NCI-H2227 (cell line): ENCODE measurements at regions not wholly inside any gene's neighbourhood (a gene's known extent, or its start where the extent isn't known, plus 50 kb on each side); places are given as distances from the start of the nearest gene placed in this dataset.

Source experiments
- DNase-seq: peaks from one replicate; lab custom pipeline; 2025; ENCODE audit not compliant: unreplicated experiment; lab: John Stamatoyannopoulos, UW

GRCh38 chr4:152039023-152039481 is 278.2 kb upstream of the GATB start:
- DNase-seq: no peak

DNA sequence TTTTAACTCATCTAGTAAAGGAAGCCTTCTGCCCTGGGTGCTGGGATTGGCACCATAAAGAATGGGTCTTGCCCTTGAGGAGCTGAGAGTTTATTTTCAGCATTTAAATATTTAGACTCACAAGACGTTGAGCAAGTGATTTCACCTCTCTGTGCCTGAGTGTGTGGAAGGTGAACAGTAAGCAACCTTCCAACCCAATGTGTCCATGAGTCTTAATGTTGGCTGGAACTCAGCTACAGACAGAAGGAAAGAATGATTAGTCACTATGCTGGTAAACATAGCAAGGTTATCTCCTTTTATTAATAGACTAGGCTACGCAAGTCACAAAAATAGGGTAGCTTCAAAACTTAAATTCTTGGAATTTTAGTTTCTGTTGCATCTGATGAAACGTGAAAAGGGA is 277.4 kb upstream of the GATB start:
- DNase-seq: no peak

- DNase-seq: no peak
Measured at GRCh38 chr4:152037435-152037834, 276.6 kb upstream of the GATB start.

DNA sequence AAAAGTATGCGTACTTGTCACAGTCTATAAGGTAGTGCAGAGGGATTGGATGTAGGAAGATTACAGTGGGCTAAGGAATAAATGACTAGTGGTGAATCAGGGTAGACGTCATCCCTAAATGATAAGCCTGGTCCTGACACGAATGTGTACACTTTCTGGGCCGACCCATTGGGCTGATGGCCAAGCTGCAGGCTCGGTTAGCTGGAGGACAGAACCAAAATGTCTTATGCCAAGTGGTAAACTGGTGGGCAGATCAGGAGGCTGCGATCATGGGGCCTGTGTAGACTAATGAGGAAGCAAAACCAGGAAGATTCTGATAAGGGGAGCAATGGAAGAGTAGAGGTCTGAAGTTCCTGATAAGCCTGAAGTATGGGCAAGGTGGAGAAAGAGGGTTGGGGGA is 272.8 kb upstream of the GATB start:
- DNase-seq: no peak

DNA sequence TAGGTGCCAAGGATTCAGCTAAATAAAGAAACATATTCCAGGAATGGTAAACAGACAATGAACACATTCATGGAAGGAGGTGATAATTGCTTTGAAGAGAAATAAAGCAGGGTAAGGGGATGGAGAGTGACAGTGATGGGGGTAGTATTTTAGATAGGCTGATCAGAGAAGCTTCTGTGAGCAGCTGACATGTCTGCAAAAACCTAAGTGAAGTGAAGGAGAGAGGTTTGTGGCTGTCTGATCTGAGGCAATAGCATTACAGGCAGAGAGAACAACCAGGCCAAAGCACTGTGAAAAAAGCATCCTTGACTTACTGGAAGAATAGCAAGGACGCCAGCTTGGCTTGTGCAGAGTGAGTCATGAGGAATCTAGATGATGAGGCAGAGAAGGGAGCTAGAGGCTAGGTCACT is 271.9 kb upstream of the GATB start:
- DNase-seq: no peak

- DNase-seq: no peak
Measured at GRCh38 chr4:152029631-152030030, 268.8 kb upstream of the GATB start.

DNA sequence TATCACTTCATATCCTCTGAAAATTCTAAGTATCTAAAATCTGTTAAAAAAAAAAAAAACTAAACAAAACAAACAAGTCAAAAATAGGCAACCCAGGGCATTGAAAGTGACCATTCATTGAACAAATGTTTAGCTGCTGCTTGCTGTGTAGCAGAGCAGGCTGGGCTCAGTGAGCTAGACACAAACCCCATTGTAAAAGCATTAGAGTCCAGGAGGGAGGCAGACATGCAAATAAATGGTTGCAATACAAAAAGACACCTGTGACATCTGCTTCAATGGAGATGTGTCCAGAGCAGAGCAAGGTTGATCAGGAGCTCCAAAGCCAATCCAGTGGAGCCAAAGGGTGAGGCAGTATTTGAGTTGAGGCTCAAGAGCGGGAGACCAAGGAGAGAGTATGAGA is 267.3 kb upstream of the GATB start:
- no peak for DNase-seq

DNA sequence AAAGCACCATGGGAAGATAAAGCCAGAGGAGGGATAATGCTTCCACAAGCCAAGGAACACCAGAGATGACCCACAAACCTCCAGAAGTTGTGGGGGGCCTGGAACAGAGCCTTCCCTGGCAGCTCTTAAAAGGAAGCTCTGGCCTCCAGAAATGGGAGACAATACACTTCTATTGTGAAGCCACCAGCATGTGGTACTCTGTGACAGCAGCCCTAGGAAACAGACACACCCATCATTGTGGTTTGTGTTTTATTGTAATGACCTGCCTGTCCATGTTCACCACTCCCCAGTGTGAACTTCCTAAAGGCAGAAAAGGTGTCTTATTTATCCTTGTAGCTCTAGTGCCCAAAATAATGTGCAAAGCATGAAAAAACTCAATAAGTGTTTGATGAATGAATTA is 264.1 kb upstream of the GATB start:
- DNase-seq: no peak

- no peak for DNase-seq
Measured at GRCh38 chr4:152023674-152024073, 262.9 kb upstream of the GATB start.

GRCh38 chr4:152022543-152022942 is 261.7 kb upstream of the GATB start:
- DNase-seq: no peak

DNA sequence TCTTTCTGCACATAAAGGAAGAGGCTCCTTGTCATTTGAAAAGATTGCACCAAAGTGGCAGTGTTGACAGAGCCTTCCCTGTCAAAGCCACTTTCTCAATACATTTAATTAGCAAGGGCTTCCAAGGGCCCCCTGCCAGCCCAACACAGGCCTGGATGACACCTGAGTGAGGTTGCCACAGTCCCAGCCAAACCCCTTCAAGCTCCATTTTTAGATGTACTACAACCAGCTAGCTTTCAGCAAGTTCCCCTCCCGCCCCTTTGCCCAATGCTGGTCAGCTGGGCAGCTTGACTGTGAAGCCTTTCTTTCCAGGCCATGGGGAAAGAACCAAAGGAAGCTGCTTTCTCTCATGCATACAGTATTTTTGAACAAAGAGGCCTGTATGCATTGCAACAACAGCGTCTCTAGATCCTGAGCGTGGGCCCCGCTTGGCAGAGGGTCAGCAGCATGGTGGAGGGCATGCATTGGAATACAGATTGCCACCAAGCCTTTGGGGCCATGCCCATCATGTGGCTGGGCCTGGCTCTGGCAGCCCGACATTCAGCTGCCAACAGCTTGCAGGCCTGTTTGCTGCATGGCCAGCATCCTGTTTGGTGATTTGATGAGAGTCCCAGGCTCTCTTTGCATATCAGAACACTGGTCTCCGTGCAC is 261.1 kb upstream of the GATB start:
- DNase-seq: no peak

DNA sequence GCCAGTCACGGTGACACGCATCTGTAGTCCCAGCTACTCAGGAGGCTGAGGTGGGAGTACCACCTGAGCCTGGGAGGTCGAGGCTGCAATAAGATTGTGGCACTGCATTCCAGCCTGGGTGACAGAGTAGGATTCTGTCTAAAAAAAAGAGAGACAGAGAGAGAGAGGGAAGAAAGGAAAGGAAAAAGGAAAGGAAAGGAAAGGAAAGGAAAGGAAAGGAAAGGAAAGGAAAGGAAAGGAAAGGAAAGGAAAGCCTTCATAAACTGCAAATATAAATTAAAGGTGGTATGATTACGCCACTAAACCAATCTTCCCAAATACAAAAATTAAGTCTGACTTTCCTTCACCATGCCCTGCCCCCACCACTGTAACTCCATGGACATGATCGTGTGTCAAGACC is 259.3 kb upstream of the GATB start:
- DNase-seq: no peak

DNA sequence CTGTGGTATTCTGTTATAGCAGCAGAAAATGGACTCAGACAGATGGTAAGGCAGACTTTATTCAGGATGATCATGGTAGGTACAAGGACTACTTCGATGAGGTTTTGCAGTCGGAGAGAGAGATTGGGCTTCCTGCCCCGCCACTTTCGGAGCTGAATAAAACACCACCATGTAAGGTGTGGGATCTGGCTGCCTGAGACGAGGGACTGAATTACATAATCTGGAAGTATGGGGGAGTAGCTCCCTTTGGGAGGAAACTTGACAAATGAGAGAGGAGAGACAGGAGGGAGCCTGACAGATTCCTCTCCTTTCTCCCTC is 255.5 kb upstream of the GATB start:
- no peak for DNase-seq

DNA sequence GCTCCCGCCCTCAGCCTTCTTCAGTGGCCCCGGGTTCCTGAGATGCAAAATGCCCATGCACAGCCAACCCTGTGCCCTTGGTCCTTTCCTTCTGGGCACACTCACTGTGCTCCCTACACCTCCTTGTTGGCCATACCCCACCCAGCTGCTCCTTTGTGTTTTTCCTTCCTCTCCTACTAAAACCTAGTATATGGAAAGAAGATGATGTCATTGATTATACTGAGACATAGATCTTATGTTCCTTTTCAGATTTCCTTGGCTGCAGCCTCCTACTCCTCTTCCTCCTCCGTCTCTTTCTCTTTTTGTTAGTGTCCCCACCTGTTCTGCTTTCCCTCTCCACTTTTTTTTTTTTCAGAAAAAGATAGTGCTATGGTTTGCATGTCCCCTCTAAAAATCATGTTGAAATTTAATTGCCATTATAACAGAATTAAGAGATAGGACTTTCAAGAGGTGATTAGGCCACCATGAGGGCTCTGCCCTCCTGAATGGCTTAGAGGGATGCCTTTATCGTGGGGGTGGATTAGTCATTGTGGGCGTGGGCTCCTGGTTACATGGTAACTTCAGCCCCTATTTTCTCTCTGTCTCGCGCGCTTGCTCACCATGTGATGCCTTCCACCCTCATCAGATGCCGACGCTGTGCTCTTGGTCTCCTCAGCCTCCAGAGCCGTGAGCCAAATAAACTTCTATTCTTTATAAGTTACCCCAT is 254.9 kb upstream of the GATB start:
- no peak for DNase-seq

DNA sequence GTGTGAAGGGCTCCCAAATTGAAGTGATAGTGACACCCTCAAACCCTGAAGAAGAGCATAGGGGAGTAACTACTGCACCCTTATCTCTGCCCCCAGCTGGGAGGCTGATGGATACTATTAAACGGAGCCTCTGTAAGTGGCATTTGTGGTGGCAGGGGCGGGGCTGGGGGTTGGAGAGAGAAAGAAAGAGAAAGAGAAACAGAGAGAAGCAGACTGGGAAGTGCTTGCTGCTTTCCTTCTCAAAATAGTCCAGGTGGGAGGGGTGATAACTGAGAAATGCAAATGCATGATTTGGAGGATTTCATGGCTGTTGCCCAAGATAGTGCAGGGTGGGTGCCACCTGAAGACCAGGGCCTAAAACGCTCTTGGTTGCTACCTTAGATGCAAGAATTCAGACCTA is 253.5 kb upstream of the GATB start:
- no peak for DNase-seq

DNA sequence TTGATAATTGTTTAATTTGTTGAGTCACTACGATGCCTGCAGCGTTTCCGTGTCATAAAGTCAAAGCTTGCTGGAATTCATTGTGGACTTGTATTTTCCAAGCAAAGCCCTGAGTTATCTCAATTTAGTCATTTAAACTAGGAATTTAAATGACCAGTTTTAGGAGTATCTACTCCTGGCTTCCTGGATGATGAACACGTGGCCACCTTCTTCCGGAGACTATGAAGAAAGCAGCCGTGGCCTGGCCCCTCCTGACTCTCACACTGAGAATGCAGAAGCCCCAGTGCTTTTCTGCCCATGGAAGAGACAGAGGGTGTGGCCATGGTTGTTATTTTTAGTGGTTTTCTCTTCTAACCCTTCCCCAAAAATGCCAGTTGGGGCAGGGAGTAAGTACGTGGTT is 250.7 kb upstream of the GATB start:
- no peak for DNase-seq

DNA sequence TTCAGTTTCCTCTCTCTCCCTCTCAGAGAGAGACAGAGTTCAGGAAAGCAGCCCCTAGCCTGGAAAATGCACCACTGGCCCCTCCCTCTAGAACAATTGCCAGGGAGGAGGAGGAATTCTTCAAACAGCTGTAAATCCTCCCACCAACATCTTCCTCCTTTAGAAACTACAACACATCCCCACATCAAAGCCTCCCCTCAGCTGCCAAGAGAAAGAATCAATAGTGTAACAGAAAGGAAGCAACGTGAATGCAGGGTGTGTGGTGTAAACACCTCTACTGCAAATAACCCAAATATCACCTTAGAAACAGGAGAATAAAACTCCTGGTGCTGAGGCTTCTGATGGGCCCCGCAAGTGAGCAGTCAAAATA is 249.9 kb upstream of the GATB start:
- no peak for DNase-seq

DNA sequence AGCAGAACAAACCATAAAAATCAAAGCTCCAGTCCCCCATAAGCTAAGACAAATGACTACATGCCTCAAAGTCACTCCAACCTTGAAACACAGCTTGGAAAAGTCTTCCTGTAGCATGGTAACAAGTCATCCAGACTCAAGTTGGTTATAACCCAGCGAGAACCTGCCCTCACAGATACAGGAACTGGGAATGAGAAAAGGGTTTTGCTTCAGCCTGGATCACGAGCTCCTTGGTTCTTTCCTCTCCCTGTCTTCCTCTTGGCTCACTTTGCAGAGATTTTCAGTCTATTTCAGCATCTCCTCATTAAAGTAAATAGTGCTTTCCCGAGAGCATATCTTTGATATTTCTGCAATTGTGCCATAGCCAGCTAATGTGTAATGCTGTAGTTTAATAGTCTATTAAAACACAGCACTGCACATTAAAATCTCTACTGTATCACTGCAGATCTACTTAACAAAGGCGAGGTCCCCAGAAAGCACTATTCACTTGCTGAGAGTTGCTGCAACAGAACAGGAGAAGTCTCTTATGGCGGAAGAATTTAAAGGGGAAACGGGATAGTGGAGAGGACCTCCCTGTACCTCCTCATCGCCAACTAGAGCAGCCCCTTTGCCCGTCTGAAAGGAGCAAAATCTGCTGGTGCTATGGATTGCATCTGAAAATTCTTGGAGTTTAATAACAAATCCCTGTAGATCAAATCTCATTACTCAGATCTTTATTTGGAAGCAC is 249.3 kb upstream of the GATB start:
- DNase-seq: no peak

- DNase-seq: no peak
Measured at GRCh38 chr4:152009031-152009670, 248.3 kb upstream of the GATB start.

- no peak for DNase-seq
Measured at GRCh38 chr4:152007111-152007510, 246.3 kb upstream of the GATB start.

DNA sequence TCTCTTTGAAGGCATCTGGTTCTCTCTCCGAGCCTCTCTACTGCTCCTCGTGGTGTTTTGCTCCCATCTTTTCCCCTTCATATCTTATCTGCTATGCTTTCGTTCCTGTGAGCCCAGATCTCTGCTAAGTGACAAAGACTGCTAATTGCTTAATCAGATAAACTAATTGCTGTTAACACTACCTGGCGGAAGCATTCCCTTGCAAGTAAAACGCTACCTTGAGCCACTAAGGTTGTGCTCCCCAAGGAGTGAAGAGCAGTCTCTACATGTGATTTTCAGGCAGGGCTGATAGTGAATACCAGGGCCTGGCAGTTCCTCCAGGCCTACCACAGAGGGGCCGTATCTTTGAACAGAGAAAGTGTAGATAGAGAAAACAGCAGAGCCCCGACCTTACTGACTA is 244.0 kb upstream of the GATB start:
- no peak for DNase-seq

DNA sequence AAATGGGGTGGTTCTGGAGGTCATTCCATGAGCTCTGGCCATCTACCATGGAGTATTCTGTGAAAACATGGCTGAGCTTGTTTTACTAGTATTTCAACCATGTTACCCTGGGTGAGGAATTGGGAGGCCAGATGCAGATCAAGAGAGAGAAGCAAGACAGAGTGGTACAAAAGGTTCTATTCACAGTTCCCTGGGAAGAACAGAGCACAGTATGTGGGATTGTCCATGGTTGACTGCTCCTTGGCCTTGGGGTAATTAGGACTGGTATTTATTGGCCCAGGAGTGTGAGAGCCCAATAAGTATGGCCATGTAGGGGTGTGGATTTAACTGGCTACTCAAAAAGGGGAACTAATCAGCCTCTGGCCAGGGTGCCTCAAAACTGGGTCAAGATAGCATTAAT is 239.7 kb upstream of the GATB start:
- no peak for DNase-seq
